ENCODE measurements at regions not wholly inside any gene's neighbourhood (a gene's known extent, or its start where the extent isn't known, plus 50 kb on each side); places are given as distances from the start of the nearest gene placed in this dataset.
"Not testable (repeated sequence)": the region's sequence is repeated elsewhere in the genome, so short reads cannot be mapped to it uniquely, and the experiment has no call there.

GRCh38 chr2:122338000-122338399, 582.5 kb downstream of the TSN start:
- Histone ChIP-seq H3K4me1 (ENCODE audit: control insufficient read depth in 2 of 3, insufficient read depth in 2 of 3, low read depth in 1 of 3, low read length in 3 of 3) (no peaks in the 10 kb centered on the region), H3K27me3 (ENCODE audit: control insufficient read depth, insufficient read depth, low read length) (no peaks in the 10 kb centered on the region), H3K9ac (ENCODE audit: low read length in 3 of 3) (no peak overlapping the region), H3K27ac (ENCODE audit: low read depth in 2 of 2, low read length in 2 of 2) (no peak overlapping the region), H3K9me3 (ENCODE audit: control insufficient read depth in 2 of 3, insufficient read depth in 1 of 3, low read length in 3 of 3) (no peaks in the 10 kb centered on the region), H3K36me3 (ENCODE audit: control insufficient read depth in 2 of 3, insufficient read depth in 3 of 3, low read length in 3 of 3) (no peaks in the 10 kb centered on the region), H3K4me3 (ENCODE audit: low read length in 3 of 3) (no peak overlapping the region)
- TF ChIP-seq CTCF (IDR thresholded peaks at IDR 0.05; ENCODE audit: borderline replicate concordance, extremely low read depth, insufficient read depth), result no peak
- no peak for FAIRE-seq
- no peak for DNase-seq
- intact Hi-C loops (cut with DNase I), result no loop called here

- Histone ChIP-seq H3K9ac (ENCODE audit: low read length in 3 of 3) (no peak overlapping the region), H3K27me3 (ENCODE audit: control insufficient read depth, insufficient read depth, low read length) (no peaks in the 10 kb centered on the region), H3K36me3 (ENCODE audit: control insufficient read depth in 2 of 3, insufficient read depth in 3 of 3, low read length in 3 of 3) (no peaks in the 10 kb centered on the region), H3K4me1 (ENCODE audit: control insufficient read depth in 2 of 3, insufficient read depth in 2 of 3, low read depth in 1 of 3, low read length in 3 of 3) (no peaks in the 10 kb centered on the region), H3K9me3 (ENCODE audit: control insufficient read depth in 2 of 3, insufficient read depth in 1 of 3, low read length in 3 of 3) (no peaks in the 10 kb centered on the region), H3K27ac (ENCODE audit: low read depth in 2 of 2, low read length in 2 of 2) (no peak overlapping the region), H3K4me3 (ENCODE audit: low read length in 3 of 3) (no peak overlapping the region)
- FAIRE-seq (no peak), DNase-seq (peak in 2 of 5 donors; percentile 25)
- intact Hi-C loops (cut with DNase I), result no loop called here
- no peak for TF ChIP-seq CTCF (IDR thresholded peaks at IDR 0.05; ENCODE audit: borderline replicate concordance, extremely low read depth, insufficient read depth)
Measured at GRCh38 chr2:122340246-122340645, 584.8 kb downstream of the TSN start.

- no peak for FAIRE-seq
- H3K36me3 ChIP-seq (ENCODE audit: control insufficient read depth in 2 of 3, insufficient read depth in 3 of 3, low read length in 3 of 3), result no peaks in the 10 kb centered on the region
- H3K4me1 ChIP-seq (ENCODE audit: control insufficient read depth in 2 of 3, insufficient read depth in 2 of 3, low read depth in 1 of 3, low read length in 3 of 3), result no peaks in the 10 kb centered on the region
- H3K9ac ChIP-seq (ENCODE audit: low read length in 3 of 3), result no peak overlapping the region
- no peaks in the 10 kb centered on the region for H3K27me3 ChIP-seq (ENCODE audit: control insufficient read depth, insufficient read depth, low read length)
- no peak overlapping the region for H3K4me3 ChIP-seq (ENCODE audit: low read length in 3 of 3)
- H3K9me3 ChIP-seq (ENCODE audit: control insufficient read depth in 2 of 3, insufficient read depth in 1 of 3, low read length in 3 of 3), result no peaks in the 10 kb centered on the region
- DNase-seq, result no peak
- TF ChIP-seq CTCF (IDR thresholded peaks at IDR 0.05; ENCODE audit: borderline replicate concordance, extremely low read depth, insufficient read depth), result no peak
- intact Hi-C loops (cut with DNase I), result no loop called here
- no peak overlapping the region for H3K27ac ChIP-seq (ENCODE audit: low read depth in 2 of 2, low read length in 2 of 2)
Measured at GRCh38 chr2:122341007-122341406, 585.6 kb downstream of the TSN start.

- H3K27me3 ChIP-seq (ENCODE audit: control insufficient read depth, insufficient read depth, low read length); DNase-seq; FAIRE-seq: not testable (repeated sequence)
Measured at GRCh38 chr2:122352151-122352550, 596.7 kb downstream of the TSN start.

More at GRCh38 chr2:122352151-122352550, 596.7 kb downstream of the TSN start:
- H3K9ac ChIP-seq (ENCODE audit: low read length in 3 of 3); H3K36me3 ChIP-seq (ENCODE audit: control insufficient read depth in 2 of 3, insufficient read depth in 3 of 3, low read length in 3 of 3); intact Hi-C loops (cut with DNase I); H3K4me1 ChIP-seq (ENCODE audit: control insufficient read depth in 2 of 3, insufficient read depth in 2 of 3, low read depth in 1 of 3, low read length in 3 of 3); H3K4me3 ChIP-seq (ENCODE audit: low read length in 3 of 3); H3K27ac ChIP-seq (ENCODE audit: low read depth in 2 of 2, low read length in 2 of 2); H3K9me3 ChIP-seq (ENCODE audit: control insufficient read depth in 2 of 3, insufficient read depth in 1 of 3, low read length in 3 of 3): not testable (repeated sequence)
